ENCODE measurements at regions not wholly inside any gene's neighbourhood (a gene's known extent, or its start where the extent isn't known, plus 50 kb on each side); places are given as distances from the start of the nearest gene placed in this dataset.

DNA sequence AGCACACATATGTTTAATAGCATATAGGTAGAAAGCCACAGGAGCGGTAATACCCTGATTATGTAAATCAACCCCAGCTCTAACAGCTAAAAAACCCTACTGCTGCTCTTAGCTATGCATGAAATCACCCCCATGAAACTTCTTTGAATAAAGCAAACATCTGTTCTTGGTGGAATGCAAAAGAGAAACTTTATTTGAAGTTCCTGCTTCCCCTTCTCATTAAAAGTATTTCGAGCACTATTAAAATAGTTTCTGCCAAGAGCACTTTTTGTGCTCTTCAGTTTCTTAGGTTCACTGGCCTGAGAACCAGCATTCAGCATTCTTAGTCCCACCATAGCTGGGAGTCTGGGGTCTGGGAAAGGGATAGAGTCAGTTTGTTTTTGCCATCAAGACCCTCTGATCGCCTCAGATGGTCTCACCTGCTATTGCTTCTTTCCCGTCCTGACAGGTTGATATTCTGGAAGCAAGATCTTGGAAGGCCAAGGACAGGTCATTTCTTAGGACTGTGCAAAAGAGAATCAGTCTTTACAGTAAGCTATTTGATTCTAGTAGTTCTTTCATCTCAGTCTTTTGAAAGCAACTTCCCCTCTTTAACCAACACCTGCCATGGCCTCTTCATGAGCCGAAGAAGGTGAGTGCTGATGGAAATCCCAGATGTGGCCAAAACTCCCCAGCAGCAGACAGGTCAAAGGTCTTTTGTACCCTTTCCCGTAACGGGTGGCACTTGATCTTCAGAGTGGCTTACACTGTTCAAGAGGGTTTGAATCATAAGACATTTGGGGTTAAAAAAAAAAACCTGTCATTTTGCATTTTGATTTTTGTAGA is 76.5 kb upstream of the TMEM170B start (continued):
- TF ChIP-seq CUX1 (IDR thresholded peaks at IDR 0.05; ENCODE audit: insufficient replicate concordance, low read depth, low read length) = no peak
- TF ChIP-seq, protein P1, sequence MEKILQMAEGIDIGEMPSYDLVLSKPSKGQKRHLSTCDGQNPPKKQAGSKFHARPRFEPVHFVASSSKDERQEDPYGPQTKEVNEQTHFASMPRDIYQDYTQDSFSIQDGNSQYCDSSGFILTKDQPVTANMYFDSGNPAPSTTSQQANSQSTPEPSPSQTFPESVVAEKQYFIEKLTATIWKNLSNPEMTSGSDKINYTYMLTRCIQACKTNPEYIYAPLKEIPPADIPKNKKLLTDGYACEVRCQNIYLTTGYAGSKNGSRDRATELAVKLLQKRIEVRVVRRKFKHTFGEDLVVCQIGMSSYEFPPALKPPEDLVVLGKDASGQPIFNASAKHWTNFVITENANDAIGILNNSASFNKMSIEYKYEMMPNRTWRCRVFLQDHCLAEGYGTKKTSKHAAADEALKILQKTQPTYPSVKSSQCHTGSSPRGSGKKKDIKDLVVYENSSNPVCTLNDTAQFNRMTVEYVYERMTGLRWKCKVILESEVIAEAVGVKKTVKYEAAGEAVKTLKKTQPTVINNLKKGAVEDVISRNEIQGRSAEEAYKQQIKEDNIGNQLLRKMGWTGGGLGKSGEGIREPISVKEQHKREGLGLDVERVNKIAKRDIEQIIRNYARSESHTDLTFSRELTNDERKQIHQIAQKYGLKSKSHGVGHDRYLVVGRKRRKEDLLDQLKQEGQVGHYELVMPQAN (conservative IDR thresholded peaks at IDR 0.05) = no peak; the same call in 1 of the 2 replicates
- no peak for TF ChIP-seq EGR1 (IDR thresholded peaks at IDR 0.05; ENCODE audit: borderline replicate concordance in 1 of 2, low read depth in 2 of 2, low read length in 2 of 2)
- no peak for TF ChIP-seq PAX8 (IDR thresholded peaks at IDR 0.05)
- TF ChIP-seq SUZ12 (IDR thresholded peaks at IDR 0.05; ENCODE audit: unreplicated experiment) = no peak
- TF ChIP-seq, protein P2, sequence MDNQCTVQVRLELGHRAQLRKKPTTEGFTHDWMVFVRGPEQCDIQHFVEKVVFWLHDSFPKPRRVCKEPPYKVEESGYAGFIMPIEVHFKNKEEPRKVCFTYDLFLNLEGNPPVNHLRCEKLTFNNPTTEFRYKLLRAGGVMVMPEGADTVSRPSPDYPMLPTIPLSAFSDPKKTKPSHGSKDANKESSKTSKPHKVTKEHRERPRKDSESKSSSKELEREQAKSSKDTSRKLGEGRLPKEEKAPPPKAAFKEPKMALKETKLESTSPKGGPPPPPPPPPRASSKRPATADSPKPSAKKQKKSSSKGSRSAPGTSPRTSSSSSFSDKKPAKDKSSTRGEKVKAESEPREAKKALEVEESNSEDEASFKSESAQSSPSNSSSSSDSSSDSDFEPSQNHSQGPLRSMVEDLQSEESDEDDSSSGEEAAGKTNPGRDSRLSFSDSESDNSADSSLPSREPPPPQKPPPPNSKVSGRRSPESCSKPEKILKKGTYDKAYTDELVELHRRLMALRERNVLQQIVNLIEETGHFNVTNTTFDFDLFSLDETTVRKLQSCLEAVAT (IDR thresholded peaks at IDR 0.05) = peak; percentile 73
- peak; percentile 47; the same call in 1 of the 2 replicates for TF ChIP-seq EED (IDR thresholded peaks at IDR 0.05; ENCODE audit: low read depth)
- peak; percentile 30; the same call in 1 of the 2 replicates for TF ChIP-seq CBFB (IDR thresholded peaks at IDR 0.05; ENCODE audit: low read depth)
- TF ChIP-seq CEBPB (IDR thresholded peaks at IDR 0.05; ENCODE audit: borderline replicate concordance in 1 of 2, low read depth in 2 of 2, low read length in 2 of 2) = no peak
- no peak for TF ChIP-seq ASH2L (IDR thresholded peaks at IDR 0.05; ENCODE audit: borderline replicate concordance, low read depth)
- TF ChIP-seq CREB1 (IDR thresholded peaks at IDR 0.05; ENCODE audit: low read depth) = no peak
- peak; percentile 38; the same call in 1 of the 2 replicates for TF ChIP-seq LARP7 (IDR thresholded peaks at IDR 0.05)
- no peak for TF ChIP-seq SIN3A (IDR thresholded peaks at IDR 0.05; ENCODE audit: low read depth, low read length)
- TF ChIP-seq RCOR1 (conservative IDR thresholded peaks at IDR 0.05; ENCODE audit: low read depth, low read length) = 0 out of 2 replicates have a peak, but pooled peaks have one; percentile 34
- TF ChIP-seq MYB (IDR thresholded peaks at IDR 0.05; ENCODE audit: borderline replicate concordance, low read depth, low read length) = peak; percentile 28; the same call in 1 of the 2 replicates
- TF ChIP-seq JUND (IDR thresholded peaks at IDR 0.05; ENCODE audit: low read depth, low read length) = no peak
- no peak for TF ChIP-seq SRF (IDR thresholded peaks at IDR 0.05; ENCODE audit: low read depth in 2 of 2, low read length in 2 of 2)
- TF ChIP-seq RB1 (IDR thresholded peaks at IDR 0.05; ENCODE audit: borderline replicate concordance) = peak; percentile 68; the same call in 1 of the 2 replicates
- no peak for TF ChIP-seq ZZZ3 (IDR thresholded peaks at IDR 0.05; ENCODE audit: control insufficient read depth, insufficient read length, low read depth)
- peak; percentile 87 for TF ChIP-seq MTA2 (IDR thresholded peaks at IDR 0.05; ENCODE audit: low read depth)
- TF ChIP-seq STAT1 (conservative IDR thresholded peaks at IDR 0.05) = no peak
- TF ChIP-seq CBX5 (IDR thresholded peaks at IDR 0.05; ENCODE audit: low read depth) = peak; percentile 69; the same call in 1 of the 2 replicates

Measured in GM12878 (cell line).